ENCODE measurements at regions not wholly inside any gene's neighbourhood (a gene's known extent, or its start where the extent isn't known, plus 50 kb on each side); places are given as distances from the start of the nearest gene placed in this dataset.

DNA sequence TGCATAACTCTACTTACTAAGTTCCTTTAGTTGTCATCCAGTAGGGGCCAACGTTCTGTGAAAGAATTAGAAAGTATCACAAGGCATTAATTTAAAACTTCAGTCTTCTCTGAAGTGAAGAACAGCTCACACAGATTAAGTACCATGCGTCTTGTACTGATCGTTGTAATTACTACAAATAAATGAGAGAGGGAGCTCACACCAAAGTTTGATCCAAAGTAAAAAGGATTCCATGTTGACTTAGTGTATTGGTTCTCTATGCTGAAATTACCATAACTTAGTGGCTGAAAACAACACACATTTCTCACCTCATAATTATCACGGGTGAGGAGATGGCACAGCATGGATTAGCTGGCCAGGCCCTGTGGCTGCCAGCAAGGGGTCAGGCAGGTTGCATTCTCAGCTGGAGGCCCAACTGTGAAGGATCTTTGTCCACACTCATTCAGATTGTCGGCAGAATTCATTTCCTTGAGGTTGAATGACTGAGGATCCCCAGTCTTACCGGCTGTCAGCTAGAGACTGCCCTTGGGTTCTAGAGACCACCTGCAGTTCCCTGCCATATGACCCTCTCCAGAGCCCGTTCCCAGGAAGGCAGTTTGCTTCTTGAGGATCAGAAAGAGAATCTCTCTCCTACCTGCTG, 169.1 kb downstream of the YTHDC2 start:
- TF ChIP-seq POLR2A (IDR thresholded peaks at IDR 0.05): no peak
- no peak for TF ChIP-seq CTCF (IDR thresholded peaks at IDR 0.05)
